ENCODE measurements at regions not wholly inside any gene's neighbourhood (a gene's known extent, or its start where the extent isn't known, plus 50 kb on each side); places are given as distances from the start of the nearest gene placed in this dataset.
"Not testable (repeated sequence)": the region's sequence is repeated elsewhere in the genome, so short reads cannot be mapped to it uniquely, and the experiment has no call there.

DNA sequence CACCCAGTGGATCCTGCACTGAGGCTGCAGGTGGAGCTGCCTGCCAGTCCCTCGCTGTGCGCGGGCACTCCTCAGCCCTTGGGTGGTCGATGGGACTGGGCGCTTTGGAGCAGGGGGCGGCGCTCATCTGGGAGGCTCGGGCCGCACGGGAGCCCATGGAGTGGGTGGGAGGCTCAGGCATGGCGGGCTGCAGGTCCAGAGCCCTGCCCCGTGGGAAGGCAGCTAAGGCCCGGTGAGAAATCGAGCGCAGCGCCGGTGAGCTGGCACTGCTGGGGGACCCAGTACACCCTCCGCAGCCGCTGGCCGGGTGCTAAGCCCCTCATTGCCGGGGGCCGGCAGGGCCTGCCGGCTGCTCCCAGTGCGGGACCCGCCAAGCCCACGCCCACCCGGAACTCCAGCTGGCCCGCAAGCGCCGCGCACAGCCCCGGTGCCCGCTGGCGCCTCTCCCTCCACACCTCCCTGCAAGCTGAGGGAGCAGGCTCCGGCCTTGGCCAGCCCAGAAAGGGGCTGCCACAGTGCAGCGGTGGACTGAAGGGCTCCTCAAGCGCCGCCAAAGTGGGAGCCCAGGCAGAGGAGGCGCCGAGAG, 1636.5 kb downstream of the BRINP3 start:
- H3K27me3 ChIP-seq, H3K36me3 ChIP-seq: not testable (repeated sequence)

GRCh38 chr1:188846468-188846867, 1631.2 kb downstream of the BRINP3 start:
- no peak for DNase-seq
- no peaks in the 10 kb centered on the region for H3K27me3 ChIP-seq
- no peaks in the 10 kb centered on the region for H3K9me3 ChIP-seq
- H3K4me3 ChIP-seq, result no peak overlapping the region
- H3K36me3 ChIP-seq, result no peaks in the 10 kb centered on the region

More for the DNA sequence above, 1636.5 kb downstream of the BRINP3 start:
- not testable (repeated sequence) for H3K4me3 ChIP-seq, H3K9me3 ChIP-seq, DNase-seq

DNA sequence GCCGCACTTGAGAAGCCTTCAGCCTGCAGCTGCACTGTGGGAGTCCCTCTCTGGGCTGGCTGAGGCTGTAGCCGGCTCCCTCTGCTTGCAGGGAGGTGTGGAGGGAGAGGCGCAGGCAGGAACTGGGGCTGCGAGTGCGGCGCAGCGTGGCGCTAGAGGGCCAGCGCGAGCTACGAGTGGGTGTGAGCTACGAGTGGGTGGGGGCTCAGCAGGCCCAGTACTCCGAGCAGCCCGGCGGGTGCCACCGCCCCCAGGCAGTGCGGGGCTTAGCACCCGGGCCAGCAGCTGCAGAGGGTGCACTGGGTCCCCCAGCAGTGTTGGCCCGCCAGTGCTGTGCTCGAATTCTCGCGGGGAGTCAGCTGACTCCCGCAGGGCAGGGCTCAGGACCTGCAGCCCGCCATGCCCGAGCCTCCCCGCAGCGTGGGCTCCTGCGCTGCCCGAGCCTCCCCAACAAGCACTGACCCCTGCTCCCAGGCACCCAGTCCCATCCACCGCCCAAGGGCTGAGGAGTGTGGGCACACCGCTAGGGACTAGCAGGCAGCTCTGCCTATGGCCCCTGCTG, 1620.1 kb downstream of the BRINP3 start:
- Histone ChIP-seq H3K9me3 (0 out of 2 replicates have a peak, but pooled peaks cover 4% of the 10 kb centered on the region), H3K36me3 (no peaks in the 10 kb centered on the region), H3K27me3 (no peaks in the 10 kb centered on the region), H3K4me3 (no peak overlapping the region)
- DNase-seq, result no peak

GRCh38 chr1:188867614-188868013, 1610.0 kb downstream of the BRINP3 start:
- H3K36me3 ChIP-seq, result no peaks in the 10 kb centered on the region
- no peak for DNase-seq
- H3K27me3 ChIP-seq, result no peaks in the 10 kb centered on the region

DNA sequence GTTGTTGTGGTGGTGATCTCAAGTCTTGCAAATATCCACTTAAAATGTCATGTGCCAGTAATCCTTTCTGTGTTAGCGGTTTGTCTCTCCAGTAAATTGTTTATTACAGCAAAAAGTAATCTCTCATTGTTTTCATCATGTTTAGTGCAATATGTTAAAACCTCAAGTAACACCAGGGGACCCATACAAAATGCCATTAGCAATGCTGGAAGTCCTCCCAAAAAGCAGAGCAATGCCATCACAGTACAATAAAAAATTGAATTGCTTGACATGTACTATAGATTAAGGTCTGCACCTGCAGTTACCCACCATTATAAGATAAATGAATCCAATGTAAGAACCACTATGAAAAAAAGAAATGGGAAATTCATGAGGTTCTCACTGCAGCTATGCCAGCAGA, 1606.5 kb downstream of the BRINP3 start:
- H3K9me3 ChIP-seq, result no peaks in the 10 kb centered on the region
- H3K36me3 ChIP-seq, result no peaks in the 10 kb centered on the region
- H3K4me3 ChIP-seq, result no peak overlapping the region
- no peaks in the 10 kb centered on the region for H3K27me3 ChIP-seq
- no peak for DNase-seq

More at GRCh38 chr1:188867614-188868013, 1610.0 kb downstream of the BRINP3 start:
- Histone ChIP-seq H3K4me3 (no peak overlapping the region), H3K9me3 (no peaks in the 10 kb centered on the region; the same call in 1 of the 2 replicates)

- no peaks in the 10 kb centered on the region for H3K36me3 ChIP-seq
- H3K9me3 ChIP-seq, result no peaks in the 10 kb centered on the region
- H3K4me3 ChIP-seq, result no peak overlapping the region
- no peak for DNase-seq
- H3K27me3 ChIP-seq, result no peaks in the 10 kb centered on the region
Observed at GRCh38 chr1:188872376-188872775, 1605.3 kb downstream of the BRINP3 start.

- H3K9me3 ChIP-seq, result no peaks in the 10 kb centered on the region
- H3K27me3 ChIP-seq, result no peaks in the 10 kb centered on the region
- no peak overlapping the region for H3K4me3 ChIP-seq
- no peaks in the 10 kb centered on the region for H3K36me3 ChIP-seq
- no peak for DNase-seq
Observed at GRCh38 chr1:188877668-188878067, 1600.0 kb downstream of the BRINP3 start.

- DNase-seq, result no peak
- Histone ChIP-seq H3K9me3 (no peaks in the 10 kb centered on the region), H3K4me3 (no peak overlapping the region), H3K27me3 (no peaks in the 10 kb centered on the region), H3K36me3 (no peaks in the 10 kb centered on the region)
Observed at GRCh38 chr1:188888386-188888785, 1589.3 kb downstream of the BRINP3 start.

GRCh38 chr1:188889166-188889565, 1588.5 kb downstream of the BRINP3 start:
- Histone ChIP-seq H3K4me3 (no peak overlapping the region), H3K9me3 (no peaks in the 10 kb centered on the region), H3K27me3 (no peaks in the 10 kb centered on the region), H3K36me3 (no peaks in the 10 kb centered on the region)
- no peak for DNase-seq

GRCh38 chr1:188891958-188892357, 1585.7 kb downstream of the BRINP3 start:
- Histone ChIP-seq H3K36me3 (no peaks in the 10 kb centered on the region), H3K27me3 (no peaks in the 10 kb centered on the region)
- no peak for DNase-seq

GRCh38 chr1:188895611-188896010, 1582.1 kb downstream of the BRINP3 start:
- no peaks in the 10 kb centered on the region for H3K27me3 ChIP-seq
- H3K9me3 ChIP-seq, result peaks cover 3% of the 10 kb centered on the region; the same call in 1 of the 2 replicates
- no peak overlapping the region for H3K4me3 ChIP-seq
- no peak for DNase-seq
- H3K36me3 ChIP-seq, result no peaks in the 10 kb centered on the region

More at GRCh38 chr1:188891958-188892357, 1585.7 kb downstream of the BRINP3 start:
- Histone ChIP-seq H3K9me3 (no peaks in the 10 kb centered on the region), H3K4me3 (no peak overlapping the region)

DNA sequence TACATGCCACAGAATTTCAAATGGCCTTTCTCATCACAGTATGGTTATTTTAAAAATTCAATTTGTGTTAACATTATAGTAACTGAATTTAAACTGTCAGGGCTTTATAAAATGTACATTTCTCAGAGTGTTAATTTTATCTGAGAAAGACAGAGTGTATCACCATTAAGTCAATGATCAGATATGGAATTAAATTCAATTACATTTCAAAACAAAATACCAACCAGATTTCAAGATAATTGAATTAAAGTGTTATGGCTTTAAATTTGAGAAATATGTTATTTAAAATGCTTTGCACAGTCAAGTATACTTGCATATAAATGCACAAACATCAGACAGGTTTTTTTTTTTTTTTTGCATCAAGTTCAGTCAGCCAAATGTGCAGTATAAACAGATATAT, 1574.4 kb downstream of the BRINP3 start:
- H3K27me3 ChIP-seq, result no peaks in the 10 kb centered on the region
- no peaks in the 10 kb centered on the region for H3K36me3 ChIP-seq
- no peak overlapping the region for H3K4me3 ChIP-seq
- no peaks in the 10 kb centered on the region for H3K9me3 ChIP-seq
- no peak for DNase-seq

DNA sequence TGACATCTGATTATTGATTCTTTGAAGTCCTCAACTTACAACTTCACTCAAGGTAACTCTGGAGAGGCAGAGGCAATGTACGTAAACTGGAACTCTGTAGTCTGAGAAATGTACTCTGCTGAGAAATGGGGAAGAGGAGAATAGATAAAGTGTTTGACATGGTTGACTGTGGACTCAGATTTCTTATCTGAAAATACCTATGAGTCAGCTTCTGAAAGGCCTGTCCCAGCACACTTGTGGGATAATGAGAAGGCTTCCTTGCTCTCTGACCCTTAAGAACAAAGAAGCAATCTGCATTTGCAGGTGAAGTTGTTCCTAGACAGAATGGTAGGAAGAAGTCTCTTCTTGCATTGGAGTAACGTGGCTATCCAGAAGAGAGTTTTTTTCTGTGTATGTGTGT, 1573.5 kb downstream of the BRINP3 start:
- Histone ChIP-seq H3K9me3 (no peaks in the 10 kb centered on the region), H3K36me3 (no peaks in the 10 kb centered on the region), H3K27me3 (no peaks in the 10 kb centered on the region), H3K4me3 (no peak overlapping the region)
- DNase-seq, result no peak

- H3K4me3 ChIP-seq, result no peak overlapping the region
- no peaks in the 10 kb centered on the region for H3K9me3 ChIP-seq
- H3K27me3 ChIP-seq, result no peaks in the 10 kb centered on the region
- no peaks in the 10 kb centered on the region for H3K36me3 ChIP-seq
- DNase-seq, result no peak
Observed at GRCh38 chr1:188906921-188907641, 1570.6 kb downstream of the BRINP3 start.

DNA sequence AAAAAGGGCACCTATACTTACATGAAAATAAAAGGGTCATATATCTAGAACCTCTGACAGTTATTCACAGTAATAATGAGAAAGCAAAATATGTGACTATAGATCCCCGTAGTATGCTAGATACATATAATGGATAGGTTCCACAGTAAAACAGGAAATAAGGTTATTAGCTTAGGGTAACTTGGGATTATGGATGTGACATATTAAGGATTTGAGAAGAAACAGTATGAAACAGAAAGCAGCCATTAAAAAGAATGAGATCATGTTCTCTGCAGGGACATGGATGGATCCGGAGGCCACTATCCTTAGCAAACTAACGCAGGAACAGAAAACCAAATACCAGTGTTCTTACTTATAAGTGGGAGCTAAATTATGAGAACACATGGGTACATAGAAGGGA, 1547.3 kb downstream of the BRINP3 start:
- no peak for DNase-seq
- Histone ChIP-seq H3K27me3 (no peaks in the 10 kb centered on the region), H3K9me3 (no peaks in the 10 kb centered on the region), H3K36me3 (no peaks in the 10 kb centered on the region), H3K4me3 (no peak overlapping the region)

DNA sequence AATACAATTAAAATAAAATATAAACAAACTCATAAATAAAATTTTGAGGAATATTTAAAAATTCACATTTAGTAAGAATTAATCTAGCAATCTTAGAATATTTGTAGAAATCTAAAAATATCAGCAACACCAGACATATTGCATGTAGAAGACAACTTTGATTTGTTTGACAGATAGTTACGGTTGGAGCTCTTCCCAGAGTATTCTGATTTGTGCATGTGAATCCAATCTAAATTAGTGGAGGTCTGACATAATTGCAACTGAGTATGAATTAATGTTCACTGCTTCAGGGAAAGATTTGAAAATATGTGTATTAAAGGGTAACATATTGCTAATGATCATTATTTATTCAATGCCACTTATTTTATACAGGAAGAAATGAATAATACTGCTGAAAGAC, 1546.2 kb downstream of the BRINP3 start:
- no peaks in the 10 kb centered on the region for H3K27me3 ChIP-seq

DNA sequence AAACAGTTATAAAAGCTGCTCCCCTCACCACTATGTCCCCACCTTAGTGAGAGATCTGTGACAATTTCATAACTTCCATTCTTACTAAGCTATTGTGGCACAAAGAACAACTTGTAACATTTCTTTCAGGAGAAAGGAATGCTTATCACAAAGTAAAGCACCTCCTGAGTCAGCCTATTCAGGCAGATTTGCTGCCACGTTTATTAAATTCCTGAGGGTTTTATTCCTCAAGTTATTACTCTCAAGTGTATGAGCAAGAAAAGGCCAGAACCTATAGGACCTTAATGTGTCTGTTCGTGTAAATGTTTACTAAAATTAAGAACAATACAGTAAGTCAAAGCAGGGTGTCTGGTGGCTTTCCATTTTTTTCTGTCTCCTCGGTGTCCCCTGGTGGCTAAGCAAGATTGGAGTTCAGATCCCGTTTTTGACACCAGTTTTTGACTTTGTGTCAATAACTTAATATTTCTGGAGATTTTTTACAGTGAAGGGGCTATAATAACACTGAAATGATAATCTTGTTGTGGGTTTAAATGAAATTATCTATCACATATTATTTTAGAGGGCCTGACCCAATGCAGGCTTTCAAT, 1539.6 kb downstream of the BRINP3 start:
- H3K27me3 ChIP-seq, result no peaks in the 10 kb centered on the region
- no peak for DNase-seq
- no peak overlapping the region for H3K4me3 ChIP-seq
- H3K36me3 ChIP-seq, result no peaks in the 10 kb centered on the region
- H3K9me3 ChIP-seq, result no peaks in the 10 kb centered on the region

More for the DNA sequence above, 1546.2 kb downstream of the BRINP3 start:
- no peak for DNase-seq
- Histone ChIP-seq H3K4me3 (no peak overlapping the region), H3K9me3 (no peaks in the 10 kb centered on the region), H3K36me3 (no peaks in the 10 kb centered on the region)

All from MG63 (cell line).